H1 (cell line): ENCODE measurements at regions not wholly inside any gene's neighbourhood (a gene's known extent, or its start where the extent isn't known, plus 50 kb on each side); places are given as distances from the start of the nearest gene placed in this dataset.

Experiments used
- RNF2 ChIP-seq: fragments of 200-900, 300-1000 bp; sonication (generic); IDR thresholded peaks from 2 replicates; pipeline ENCODE4 v1.7.1; 2016; ENCODE audit warnings: borderline replicate concordance, low read depth, mild to moderate bottlenecking, antibody characterized with exemption, low read length; ENCODE audit not compliant: poor library complexity, severe bottlenecking; ENCODE audit errors: missing control alignments

DNA sequence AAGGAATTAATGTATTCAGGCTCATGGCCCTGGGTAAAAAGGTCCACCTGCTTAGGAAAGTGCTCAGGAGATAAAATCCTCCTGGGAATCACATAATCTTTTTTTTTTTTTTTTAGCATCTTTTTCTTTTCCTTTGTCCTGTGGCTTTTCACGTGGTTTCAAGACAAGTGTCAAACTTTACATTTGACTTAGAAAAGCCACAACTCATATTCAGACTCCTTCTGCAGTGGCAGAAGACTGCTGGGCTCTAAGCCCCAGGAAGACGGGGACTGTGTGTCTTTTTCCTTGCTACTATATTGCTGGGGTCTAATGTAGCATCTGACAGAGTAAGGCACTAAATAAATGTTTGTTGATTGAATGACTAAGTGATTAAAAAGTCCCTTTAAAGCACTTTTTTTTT, 127.5 kb upstream of the ANKRD1 start (continued):
- TF ChIP-seq RNF2: no peak
- TF ChIP-seq, all 59 proteins: peak for 0
